ENCODE measurements at regions not wholly inside any gene's neighbourhood (a gene's known extent, or its start where the extent isn't known, plus 50 kb on each side); places are given as distances from the start of the nearest gene placed in this dataset.
"Not testable (repeated sequence)": the region's sequence is repeated elsewhere in the genome, so short reads cannot be mapped to it uniquely, and the experiment has no call there.

DNA sequence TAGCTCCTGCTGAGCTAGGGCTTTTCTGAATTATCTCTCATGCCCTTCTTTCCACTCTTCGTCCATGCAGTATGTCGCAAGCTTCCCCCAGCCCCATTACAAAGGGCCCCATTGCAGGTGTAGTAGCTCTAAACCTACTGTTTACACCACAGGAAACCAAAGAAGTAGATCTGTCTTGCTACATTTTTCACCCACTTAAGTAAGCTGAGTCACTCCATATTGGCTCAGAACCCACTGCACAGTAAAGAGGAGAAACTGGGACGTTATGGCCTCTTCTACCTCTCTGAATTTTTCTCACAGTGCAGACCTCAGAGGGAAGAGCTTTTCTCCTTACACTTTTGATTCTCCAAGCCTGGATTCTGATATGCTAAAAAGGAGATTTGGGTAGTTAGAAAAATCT is 200.2 kb downstream of the SMARCA1 start:
- TF ChIP-seq, protein P1, sequence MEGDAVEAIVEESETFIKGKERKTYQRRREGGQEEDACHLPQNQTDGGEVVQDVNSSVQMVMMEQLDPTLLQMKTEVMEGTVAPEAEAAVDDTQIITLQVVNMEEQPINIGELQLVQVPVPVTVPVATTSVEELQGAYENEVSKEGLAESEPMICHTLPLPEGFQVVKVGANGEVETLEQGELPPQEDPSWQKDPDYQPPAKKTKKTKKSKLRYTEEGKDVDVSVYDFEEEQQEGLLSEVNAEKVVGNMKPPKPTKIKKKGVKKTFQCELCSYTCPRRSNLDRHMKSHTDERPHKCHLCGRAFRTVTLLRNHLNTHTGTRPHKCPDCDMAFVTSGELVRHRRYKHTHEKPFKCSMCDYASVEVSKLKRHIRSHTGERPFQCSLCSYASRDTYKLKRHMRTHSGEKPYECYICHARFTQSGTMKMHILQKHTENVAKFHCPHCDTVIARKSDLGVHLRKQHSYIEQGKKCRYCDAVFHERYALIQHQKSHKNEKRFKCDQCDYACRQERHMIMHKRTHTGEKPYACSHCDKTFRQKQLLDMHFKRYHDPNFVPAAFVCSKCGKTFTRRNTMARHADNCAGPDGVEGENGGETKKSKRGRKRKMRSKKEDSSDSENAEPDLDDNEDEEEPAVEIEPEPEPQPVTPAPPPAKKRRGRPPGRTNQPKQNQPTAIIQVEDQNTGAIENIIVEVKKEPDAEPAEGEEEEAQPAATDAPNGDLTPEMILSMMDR (IDR thresholded peaks at IDR 0.05), result no peak
- Histone ChIP-seq H3K27me3 (no peaks in the 10 kb centered on the region), H3K4me3 (no peak overlapping the region), H3K9me3 (no peaks in the 10 kb centered on the region), H3K4me1 (no peaks in the 10 kb centered on the region), H3K36me3 (no peaks in the 10 kb centered on the region), H3K27ac (no peak overlapping the region)
- intact Hi-C loops (cut with DNase I; ENCODE audit: low total_unique reads), result no loop called here
- DNase-seq, result no peak

DNA sequence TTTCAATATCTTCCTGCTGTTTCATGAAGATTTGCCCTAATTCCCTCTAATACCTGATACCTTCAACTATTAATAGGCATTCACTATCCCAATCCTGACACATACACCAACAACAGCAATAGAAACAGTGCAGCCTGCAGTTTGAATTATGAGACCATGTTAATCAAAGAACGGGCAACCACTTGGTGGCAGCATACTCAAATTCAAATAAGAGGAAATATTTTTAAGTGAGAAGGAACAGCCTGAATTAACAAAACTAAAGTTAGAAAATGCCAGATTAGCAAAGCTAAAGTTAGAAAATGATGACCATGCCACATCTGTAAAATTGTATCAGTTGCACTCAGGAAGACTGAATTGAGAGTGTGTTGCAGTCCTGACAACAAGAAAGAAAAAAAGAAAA is 204.9 kb downstream of the SMARCA1 start:
- TF ChIP-seq, protein P1 (IDR thresholded peaks at IDR 0.05), result no peak
- DNase-seq, result no peak
- H3K36me3 ChIP-seq, result no peaks in the 10 kb centered on the region
- H3K4me1 ChIP-seq, result no peaks in the 10 kb centered on the region
- H3K27ac ChIP-seq, result no peak overlapping the region
- intact Hi-C loops (cut with DNase I; ENCODE audit: low total_unique reads), result no loop called here
- H3K27me3 ChIP-seq, result no peaks in the 10 kb centered on the region
- H3K9me3 ChIP-seq, result no peaks in the 10 kb centered on the region
- H3K4me3 ChIP-seq, result no peak overlapping the region

DNA sequence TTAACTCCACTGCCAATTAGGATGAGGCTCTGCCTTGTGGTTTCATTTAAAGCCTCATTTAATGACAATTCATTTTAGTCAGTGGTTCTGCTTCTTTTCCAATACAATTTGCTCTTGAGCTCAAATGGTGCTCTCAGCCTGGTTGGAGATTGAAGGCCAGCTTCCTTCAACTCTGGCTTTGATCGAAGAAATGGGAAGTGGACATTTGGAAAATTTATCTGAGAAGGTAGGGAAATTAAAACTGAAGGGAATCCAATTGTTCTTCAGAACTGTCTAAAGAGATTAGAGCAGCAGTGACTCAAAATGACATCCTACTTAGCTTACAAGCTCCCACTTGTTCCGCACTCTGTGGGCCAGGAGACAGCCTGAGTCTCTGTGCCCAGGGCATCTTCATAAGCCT is 206.8 kb downstream of the SMARCA1 start:
- H3K27ac ChIP-seq, result no peak overlapping the region
- H3K4me1 ChIP-seq, result no peaks in the 10 kb centered on the region
- no peak for DNase-seq
- no peaks in the 10 kb centered on the region for H3K9me3 ChIP-seq
- no peaks in the 10 kb centered on the region for H3K27me3 ChIP-seq
- intact Hi-C loops (cut with DNase I; ENCODE audit: low total_unique reads), result no loop called here
- no peak overlapping the region for H3K4me3 ChIP-seq
- H3K36me3 ChIP-seq, result no peaks in the 10 kb centered on the region
- TF ChIP-seq, protein P1 (IDR thresholded peaks at IDR 0.05), result no peak

DNA sequence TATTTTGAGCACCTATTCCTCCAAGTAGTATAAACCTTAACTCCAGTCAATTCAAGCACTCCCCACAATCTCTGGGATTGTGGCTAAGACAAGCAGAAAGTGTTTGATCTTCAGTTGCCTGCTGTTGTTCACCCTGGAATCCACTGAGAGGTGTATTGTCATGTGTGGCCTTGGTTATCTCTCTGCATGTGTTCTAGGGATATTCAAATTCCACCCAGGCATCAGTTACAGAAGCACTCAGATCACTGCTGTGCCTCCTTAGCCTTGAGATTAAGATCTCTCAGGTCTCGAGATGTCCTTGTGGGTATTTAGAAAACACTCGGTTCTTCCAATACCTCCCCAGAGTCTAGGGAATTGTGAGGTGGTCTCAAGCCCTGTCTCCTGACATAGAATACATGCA is 213.3 kb downstream of the SMARCA1 start:
- TF ChIP-seq, protein P1 (IDR thresholded peaks at IDR 0.05), result no peak
- H3K4me1 ChIP-seq, result no peaks in the 10 kb centered on the region

DNA sequence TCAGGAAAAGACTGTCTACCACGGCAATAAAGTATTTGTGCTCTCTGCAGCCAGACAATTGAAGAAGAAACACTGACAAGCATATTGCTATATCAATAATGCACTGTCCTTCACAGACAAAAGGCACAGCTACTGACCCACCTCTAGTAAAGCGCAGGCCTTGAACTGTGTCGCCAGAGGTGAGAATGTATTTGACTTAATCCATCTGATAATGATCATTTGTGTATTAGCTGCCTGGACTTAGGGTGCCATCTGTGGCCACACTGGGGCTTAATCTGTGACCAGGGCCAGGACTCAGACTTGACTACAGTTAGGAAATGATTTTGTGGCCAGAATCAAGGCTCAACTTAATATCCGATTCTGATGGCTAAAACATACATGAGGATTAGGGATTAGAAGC is 260.4 kb downstream of the SMARCA1 start:
- no peak for DNase-seq
- H3K27ac ChIP-seq, result no peak overlapping the region
- H3K4me1 ChIP-seq, result no peaks in the 10 kb centered on the region
- H3K36me3 ChIP-seq, result no peaks in the 10 kb centered on the region
- peaks cover 0 to 4% (median 0%) of the 10 kb centered on the region in 3 donors for H3K9me3 ChIP-seq
- H3K4me3 ChIP-seq, result no peak overlapping the region
- TF ChIP-seq, protein P1 (IDR thresholded peaks at IDR 0.05), result no peak
- no peaks in the 10 kb centered on the region for H3K27me3 ChIP-seq
- intact Hi-C loops (cut with DNase I; ENCODE audit: low total_unique reads), result no loop called here

More for the DNA sequence above, 213.3 kb downstream of the SMARCA1 start:
- Histone ChIP-seq H3K4me3 (no peak overlapping the region), H3K36me3 (no peaks in the 10 kb centered on the region), H3K27ac (no peak overlapping the region), H3K9me3 (no peaks in the 10 kb centered on the region), H3K27me3 (no peaks in the 10 kb centered on the region)
- intact Hi-C loops (cut with DNase I; ENCODE audit: low total_unique reads), result no loop called here
- DNase-seq, result no peak

DNA sequence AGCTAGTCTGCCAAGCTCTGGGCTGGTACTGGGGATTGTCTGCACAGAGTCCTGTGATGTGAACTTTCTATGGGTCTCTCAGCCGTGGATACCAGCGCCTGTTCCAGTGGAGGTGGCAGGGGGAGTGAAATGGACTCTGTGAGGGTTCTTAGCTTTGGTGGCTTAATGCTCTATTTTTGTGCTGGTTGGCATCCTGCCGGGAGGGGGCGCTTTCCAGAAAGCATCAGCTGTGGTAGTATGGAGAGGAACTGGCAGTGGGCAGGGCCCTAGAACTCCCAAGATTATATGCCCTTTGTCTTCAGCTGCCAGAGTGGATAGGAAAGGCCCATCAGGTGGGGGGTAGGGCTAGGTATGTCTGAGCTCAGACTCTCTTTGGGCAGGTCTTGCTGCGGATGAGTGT is 267.8 kb downstream of the SMARCA1 start:
- H3K9me3 ChIP-seq; intact Hi-C loops (cut with DNase I; ENCODE audit: low total_unique reads); H3K27ac ChIP-seq: not testable (repeated sequence)

More for the DNA sequence above, 267.8 kb downstream of the SMARCA1 start:
- not testable (repeated sequence) for H3K36me3 ChIP-seq, DNase-seq, H3K27me3 ChIP-seq, H3K4me3 ChIP-seq, H3K4me1 ChIP-seq

Measured in tibial artery (tissue), 4 donors.